SK-N-SH treated with all-trans-retinoic acid at 6 μM for 48 hours (cell line): ENCODE measurements at regions not wholly inside any gene's neighbourhood (a gene's known extent, or its start where the extent isn't known, plus 50 kb on each side); places are given as distances from the start of the nearest gene placed in this dataset.

Experiments
- GLIS3 ChIP-seq: fragments of 250-450 bp; sonication (Bioruptor Pico); IDR thresholded peaks from 2 replicates; pipeline ENCODE4 v1.5.0; 2020; ENCODE audit warnings: mild to moderate bottlenecking, moderate library complexity
- PATZ1 ChIP-seq: fragments of 250-450 bp; sonication (Bioruptor Pico); IDR thresholded peaks from 2 replicates; pipeline ENCODE4 v1.8.0; 2020; ENCODE audit warnings: mild to moderate bottlenecking, moderate library complexity, borderline replicate concordance
- SNAI2 ChIP-seq: fragments of 250-450 bp; sonication (Bioruptor Pico); IDR thresholded peaks from 2 replicates; pipeline ENCODE4 v1.5.0; 2020; ENCODE audit warnings: mild to moderate bottlenecking, moderate library complexity

- TF ChIP-seq PATZ1 (no peak), SNAI2 (no peak), GLIS3 (CRISPR knock-in tag) (no peak)
Observed at GRCh38 chr4:157942017-157942416, 230.8 kb downstream of the GASK1B start.
